Endothelial cell of umbilical vein (primary cell): ENCODE measurements at regions not wholly inside any gene's neighbourhood (a gene's known extent, or its start where the extent isn't known, plus 50 kb on each side); places are given as distances from the start of the nearest gene placed in this dataset.

Source experiments
- BruUV-seq: library from RNA; stranded (reverse); fragments of 400-500 nt; replicated peaks from 2 replicates; lab custom pipeline; 2021; lab: Mats Ljungman, UMichigan
- CTCF ChIA-PET: fragments of 300-600, 350-600 bp; sonication (Branson Sonifier 250); formaldehyde crosslinking; loops from one replicate; lab custom pipeline; 2021; ENCODE audit warnings: antibody characterized with exemption, inconsistent platforms; lab: Charles Lee
- POLR2A ChIA-PET: fragments of 300-600, 350-600 bp; sonication (Branson Sonifier 250); formaldehyde crosslinking; loops from one replicate; lab custom pipeline; 2021; ENCODE audit warnings: antibody characterized with exemption, inconsistent platforms; lab: Charles Lee
- DNase-seq: peaks from one replicate; pipeline ENCODE4 v3.0.0-alpha.2; 2011; ENCODE audit warnings: low read depth, low spot score
- FAIRE-seq: peaks from 2 replicates; lab custom pipeline; 2011; peaks lifted over from hg19 to GRCh38; lab: Jason Lieb, UNC
- H2AFZ ChIP-seq: 2 replicates; pipeline ENCODE4 v1.6.0; 2012; ENCODE audit warnings: low read depth, low read length, control low read depth, inconsistent platforms
- H3K27ac ChIP-seq: 2 replicates; pipeline ENCODE4 v1.5.1; 2011; ENCODE audit warnings: low read depth, mild to moderate bottlenecking, control low read depth, low read length, moderate library complexity; ENCODE audit not compliant: insufficient read depth
- H3K27me3 ChIP-seq, 2 experiments: 2 replicates each; pipeline versions ENCODE4 v1.6.0 to v1.6.1; 2011; ENCODE audit warnings: low read length in 2 of 2, mixed read lengths in 1 of 2; ENCODE audit not compliant: control insufficient read depth in 2 of 2, insufficient read depth in 2 of 2
- H3K36me3 ChIP-seq, 2 experiments: 2 replicates in 1 of 2; 3 replicates in 1 of 2; pipeline ENCODE4 v1.5.1; 2011; ENCODE audit warnings: low read length in 2 of 2, mild to moderate bottlenecking in 1 of 2, moderate library complexity in 1 of 2; ENCODE audit not compliant: control insufficient read depth in 2 of 2, insufficient read depth in 2 of 2; ENCODE audit errors: extremely low read depth in 1 of 2
- H3K4me1 ChIP-seq: 3 replicates; pipeline ENCODE4 v1.5.1; 2011; ENCODE audit warnings: mild to moderate bottlenecking, low read length; ENCODE audit not compliant: control insufficient read depth, insufficient read depth; ENCODE audit errors: extremely low read depth
- H3K4me2 ChIP-seq: 2 replicates; pipeline ENCODE4 v1.6.1; 2011; ENCODE audit warnings: low read length, control low read depth, mixed read lengths; ENCODE audit not compliant: insufficient read depth
- H3K4me3 ChIP-seq, 3 experiments: fragments of 200-600 bp in 1 of 3; sonication (generic), shearing (Covaris generic) in 1 of 3; replicated peaks in 1 of 3; 2 replicates each; pipeline ENCODE4 v1.5.1; 2011 to 2016; ENCODE audit warnings: control low read depth in 3 of 3, low read length in 3 of 3, mild to moderate bottlenecking in 2 of 3, inconsistent platforms in 1 of 3, low read depth in 1 of 3, moderate library complexity in 1 of 3; ENCODE audit not compliant: insufficient read depth in 1 of 3
- H3K79me2 ChIP-seq: 2 replicates; pipeline ENCODE4 v1.6.0; 2012; ENCODE audit warnings: low read length, inconsistent platforms; ENCODE audit not compliant: control insufficient read depth, insufficient read depth
- H3K9ac ChIP-seq: replicated peaks from 2 replicates; pipeline ENCODE3; 2011; ENCODE audit warnings: low read length, control low read depth; ENCODE audit not compliant: insufficient read depth; ENCODE audit errors: extremely low read depth
- H3K9me1 ChIP-seq: replicated peaks from 3 replicates; pipeline ENCODE4 v1.6.0; 2011; ENCODE audit warnings: mild to moderate bottlenecking, low read length; ENCODE audit not compliant: control insufficient read depth, insufficient read depth; ENCODE audit errors: extremely low read depth
- H3K9me3 ChIP-seq: replicated peaks from 2 replicates; pipeline ENCODE4 v1.5.1; 2012; ENCODE audit warnings: low read length, inconsistent platforms; ENCODE audit not compliant: control insufficient read depth, insufficient read depth
- H4K20me1 ChIP-seq: replicated peaks from 2 replicates; pipeline ENCODE3; 2011; ENCODE audit warnings: mild to moderate bottlenecking, low read length; ENCODE audit not compliant: control insufficient read depth, insufficient read depth; ENCODE audit errors: extremely low read depth
- EZH2 ChIP-seq: IDR thresholded peaks from 2 replicates; pipeline ENCODE4 v1.6.1; 2012; ENCODE audit warnings: borderline replicate concordance, low read depth, mild to moderate bottlenecking, moderate library complexity, low read length, inconsistent platforms; ENCODE audit not compliant: severe bottlenecking
- MYC ChIP-seq: IDR thresholded peaks from one replicate; pipeline ENCODE4 v1.6.1; 2011; ENCODE audit warnings: mild to moderate bottlenecking, low read depth, low read length
- POLR2AphosphoS5 ChIP-seq: IDR thresholded peaks from 2 replicates; pipeline ENCODE4 v1.6.1; 2012; ENCODE audit warnings: low read depth, mild to moderate bottlenecking, control low read depth, low read length, moderate library complexity; ENCODE audit not compliant: insufficient read depth
- dilution Hi-C: fragments of 300-500 bp; cut with MboI; formaldehyde crosslinking; loops from one replicate; pipeline ENCODE4 v1.15.0; 2019; ENCODE audit warnings: low sequenced_read_pairs; ENCODE audit not compliant: extremely low pct_ligation_motif_present
- intact Hi-C: fragments of 100-400 bp; cut with micrococcal nuclease; formaldehyde crosslinking; loops from one replicate; pipeline ENCODE4 v1.10.0; 2022
- TF ChIP-seq, protein P1 (sequence below), 2 donors: IDR thresholded peaks; 1 replicate in 1 of 2; 2 replicates in 1 of 2; pipeline ENCODE4 v1.5.1; 2011; ENCODE audit warnings: low read length in 2 of 2, mild to moderate bottlenecking in 2 of 2, moderate library complexity in 2 of 2, control low read depth in 1 of 2, inconsistent platforms in 1 of 2, low read depth in 1 of 2; ENCODE audit not compliant: insufficient read depth in 1 of 2; ENCODE audit errors: extremely low read depth in 1 of 2
- TF ChIP-seq, protein P2 (sequence below): IDR thresholded peaks from 2 replicates; pipeline ENCODE4 v1.6.1; 2011; ENCODE audit not compliant: insufficient read depth, insufficient read length

DNA sequence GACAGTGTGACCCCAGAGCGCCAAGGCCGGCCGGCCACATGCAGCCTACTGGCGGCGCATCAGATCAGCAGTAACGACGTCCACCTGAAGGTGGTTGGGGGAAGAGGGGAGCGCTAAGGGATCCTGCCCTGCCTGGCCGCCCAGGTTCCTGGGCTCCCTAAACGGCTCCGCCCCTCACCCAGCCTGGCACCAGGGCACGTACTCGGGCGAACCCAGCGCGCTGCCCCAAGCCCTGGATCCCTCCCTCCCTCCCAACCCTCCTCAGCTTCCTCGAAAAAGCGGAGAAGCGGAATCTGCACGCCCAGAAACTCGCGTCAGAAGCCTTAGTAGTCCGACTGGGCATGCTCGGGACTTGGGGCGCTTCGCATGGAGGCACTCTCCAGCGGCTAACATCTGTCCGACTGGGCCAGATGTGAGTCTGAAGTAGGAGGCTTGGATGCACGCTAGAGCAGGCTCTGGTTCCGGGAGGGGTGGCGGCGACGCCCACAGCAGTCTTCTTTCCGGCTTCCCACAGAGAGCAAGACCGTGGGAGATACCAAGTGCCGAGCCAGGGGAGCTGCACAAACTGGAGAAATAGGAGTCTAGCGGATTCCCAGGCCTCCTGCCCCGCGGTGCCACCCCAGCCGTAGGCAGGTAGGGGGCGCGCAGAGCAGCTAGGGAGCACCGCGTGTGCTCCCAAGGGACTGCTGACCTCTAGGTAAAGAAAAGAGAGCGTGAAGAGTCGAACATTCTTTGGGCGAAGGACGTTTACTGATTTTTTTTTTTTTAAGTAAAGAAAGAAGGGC lies 114.3 kb upstream of the TEX13C start:
- Histone ChIP-seq H3K9me1 (no peaks in the 10 kb centered on the region), H3K9ac (no peak overlapping the region), H3K4me3 (no peak overlapping the region), H3K27ac (no peak overlapping the region), H3K36me3 (no peaks in the 10 kb centered on the region), H2AFZ (no peak overlapping the region), H3K4me1 (no peaks in the 10 kb centered on the region), H3K4me2 (no peak overlapping the region), H3K9me3 (no peaks in the 10 kb centered on the region), H3K27me3 (peaks cover 3 to 4% of the 10 kb centered on the region in 2 experiments), H4K20me1 (no peaks in the 10 kb centered on the region), H3K79me2 (no peaks in the 10 kb centered on the region)
- DNase-seq (no peak), FAIRE-seq (no peak)
- TF ChIP-seq, protein P1, sequence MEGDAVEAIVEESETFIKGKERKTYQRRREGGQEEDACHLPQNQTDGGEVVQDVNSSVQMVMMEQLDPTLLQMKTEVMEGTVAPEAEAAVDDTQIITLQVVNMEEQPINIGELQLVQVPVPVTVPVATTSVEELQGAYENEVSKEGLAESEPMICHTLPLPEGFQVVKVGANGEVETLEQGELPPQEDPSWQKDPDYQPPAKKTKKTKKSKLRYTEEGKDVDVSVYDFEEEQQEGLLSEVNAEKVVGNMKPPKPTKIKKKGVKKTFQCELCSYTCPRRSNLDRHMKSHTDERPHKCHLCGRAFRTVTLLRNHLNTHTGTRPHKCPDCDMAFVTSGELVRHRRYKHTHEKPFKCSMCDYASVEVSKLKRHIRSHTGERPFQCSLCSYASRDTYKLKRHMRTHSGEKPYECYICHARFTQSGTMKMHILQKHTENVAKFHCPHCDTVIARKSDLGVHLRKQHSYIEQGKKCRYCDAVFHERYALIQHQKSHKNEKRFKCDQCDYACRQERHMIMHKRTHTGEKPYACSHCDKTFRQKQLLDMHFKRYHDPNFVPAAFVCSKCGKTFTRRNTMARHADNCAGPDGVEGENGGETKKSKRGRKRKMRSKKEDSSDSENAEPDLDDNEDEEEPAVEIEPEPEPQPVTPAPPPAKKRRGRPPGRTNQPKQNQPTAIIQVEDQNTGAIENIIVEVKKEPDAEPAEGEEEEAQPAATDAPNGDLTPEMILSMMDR (IDR thresholded peaks at IDR 0.05; ENCODE audit: extremely low read depth in 1 of 2, insufficient read depth in 1 of 2, low read depth in 1 of 2, low read length in 2 of 2), result no peak
- TF ChIP-seq, protein P2, sequence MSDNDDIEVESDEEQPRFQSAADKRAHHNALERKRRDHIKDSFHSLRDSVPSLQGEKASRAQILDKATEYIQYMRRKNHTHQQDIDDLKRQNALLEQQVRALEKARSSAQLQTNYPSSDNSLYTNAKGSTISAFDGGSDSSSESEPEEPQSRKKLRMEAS, result no peak
- TF ChIP-seq EZH2 (no peak), MYC (no peak), POLR2AphosphoS5 (no peak)
- no TSS peak for BruUV-seq
- dilution Hi-C loops (no loop called here), intact Hi-C loops (no loop called here)
- ChIA-PET POLR2A (no interaction called here), CTCF (no interaction called here)
